ENCODE measurements at regions not wholly inside any gene's neighbourhood (a gene's known extent, or its start where the extent isn't known, plus 50 kb on each side); places are given as distances from the start of the nearest gene placed in this dataset.

DNA sequence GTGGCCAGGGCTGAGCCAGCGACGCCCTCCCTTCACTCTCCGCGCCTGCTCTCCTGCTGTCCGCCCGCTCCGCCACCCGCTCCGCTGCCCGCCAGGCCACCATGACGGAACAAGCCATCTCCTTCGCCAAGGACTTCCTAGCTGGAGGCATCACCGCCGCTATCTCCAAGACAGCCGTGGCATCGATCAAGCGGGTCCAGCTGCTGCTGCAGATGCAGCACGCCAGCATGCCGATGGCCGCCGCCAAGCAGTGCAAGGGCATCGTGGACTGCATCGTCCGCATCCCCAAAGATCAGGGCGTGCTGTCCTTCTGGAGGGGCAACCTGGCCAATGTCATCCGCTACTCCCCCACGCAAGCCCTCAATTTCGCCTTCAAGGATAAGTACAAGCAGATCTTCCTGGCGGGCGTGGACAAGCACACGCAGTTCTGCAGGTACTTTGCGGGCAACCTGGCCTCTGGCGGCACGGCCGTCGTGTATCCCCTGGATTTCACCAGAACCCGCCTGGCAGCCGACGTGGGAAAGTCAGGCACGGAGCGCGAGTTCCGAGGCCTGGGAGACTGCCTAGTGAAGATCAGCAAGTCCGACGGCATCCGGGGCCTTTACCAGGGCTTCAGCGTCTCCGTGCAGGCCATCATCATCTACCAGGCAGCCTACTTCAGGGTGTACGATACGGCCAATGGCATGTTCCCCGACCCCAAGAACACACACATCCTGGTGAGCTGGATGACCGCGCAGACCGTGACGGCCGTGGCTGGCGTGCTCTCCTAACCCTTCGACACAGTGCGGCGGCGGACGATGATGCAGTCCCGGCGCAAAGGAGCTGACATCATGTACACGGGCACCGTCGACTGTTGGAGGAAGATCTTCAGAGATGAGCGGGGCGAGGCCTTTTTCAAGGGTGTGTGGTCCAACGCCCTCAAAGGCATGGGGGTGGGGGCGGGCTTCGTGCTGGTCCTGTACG lies 1130.4 kb upstream of the ACO1 start:
- H2BK120ac ChIP-seq (ENCODE audit: low read depth, low read length, poor library complexity, severe bottlenecking) = no peak overlapping the region
- H3K4ac ChIP-seq (ENCODE audit: low read depth, low read length) = no peak overlapping the region
- no peaks in the 10 kb centered on the region for H3K27me3 ChIP-seq (ENCODE audit: insufficient read depth, low read length)
- H3K14ac ChIP-seq (ENCODE audit: insufficient read depth, low read length) = peak overlapping the region; percentile 34; the same call in 1 of the 2 replicates
- Mint-ChIP-seq H3K9me3 (peaks cover 3 to 11% of the 10 kb centered on the region in 2 experiments; a peak in 3 of 5 replicates), H3K27me3 (ENCODE audit: low read depth) (no peaks in the 10 kb centered on the region; the same call in 1 of the 2 replicates), H3K4me3 (no peak overlapping the region), H3K27ac (no peak overlapping the region), H3K4me1 (peaks cover 0 to 2% of the 10 kb centered on the region in 2 experiments; a peak in 1 of 4 replicates), H3K36me3 (ENCODE audit: insufficient read depth in 1 of 3, low read depth in 3 of 3) (peaks cover 0 to 18% (median 2%) of the 10 kb centered on the region in 3 experiments; a peak in 5 of 7 replicates)
- no peak overlapping the region for H3K56ac ChIP-seq (ENCODE audit: insufficient read length, low read depth, low read length)
- no peak overlapping the region for H3K23ac ChIP-seq (ENCODE audit: insufficient read length, low read depth, low read length)
- no peak overlapping the region for H3K18ac ChIP-seq (ENCODE audit: insufficient read length, low read depth, low read length)
- H3K23me2 ChIP-seq (ENCODE audit: insufficient read length, low read depth, low read length, poor library complexity, severe bottlenecking) = no peaks in the 10 kb centered on the region
- H3K4me1 ChIP-seq (ENCODE audit: insufficient read depth, low read length) = no peaks in the 10 kb centered on the region
- H3K9me3 ChIP-seq (ENCODE audit: control insufficient read depth, low read depth, low read length) = no peaks in the 10 kb centered on the region
- H3K9ac ChIP-seq (ENCODE audit: extremely low read depth, insufficient read length, low read length) = no peak overlapping the region
- no peak overlapping the region for H3T11ph ChIP-seq (ENCODE audit: low read length)
- H4K91ac ChIP-seq (ENCODE audit: insufficient read length, low read depth, low read length) = no peak overlapping the region
- TF ChIP-seq, protein P1, sequence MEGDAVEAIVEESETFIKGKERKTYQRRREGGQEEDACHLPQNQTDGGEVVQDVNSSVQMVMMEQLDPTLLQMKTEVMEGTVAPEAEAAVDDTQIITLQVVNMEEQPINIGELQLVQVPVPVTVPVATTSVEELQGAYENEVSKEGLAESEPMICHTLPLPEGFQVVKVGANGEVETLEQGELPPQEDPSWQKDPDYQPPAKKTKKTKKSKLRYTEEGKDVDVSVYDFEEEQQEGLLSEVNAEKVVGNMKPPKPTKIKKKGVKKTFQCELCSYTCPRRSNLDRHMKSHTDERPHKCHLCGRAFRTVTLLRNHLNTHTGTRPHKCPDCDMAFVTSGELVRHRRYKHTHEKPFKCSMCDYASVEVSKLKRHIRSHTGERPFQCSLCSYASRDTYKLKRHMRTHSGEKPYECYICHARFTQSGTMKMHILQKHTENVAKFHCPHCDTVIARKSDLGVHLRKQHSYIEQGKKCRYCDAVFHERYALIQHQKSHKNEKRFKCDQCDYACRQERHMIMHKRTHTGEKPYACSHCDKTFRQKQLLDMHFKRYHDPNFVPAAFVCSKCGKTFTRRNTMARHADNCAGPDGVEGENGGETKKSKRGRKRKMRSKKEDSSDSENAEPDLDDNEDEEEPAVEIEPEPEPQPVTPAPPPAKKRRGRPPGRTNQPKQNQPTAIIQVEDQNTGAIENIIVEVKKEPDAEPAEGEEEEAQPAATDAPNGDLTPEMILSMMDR (conservative IDR thresholded peaks at IDR 0.05) = no peak
- no peaks in the 10 kb centered on the region for H3K79me2 ChIP-seq (ENCODE audit: insufficient read depth, low read length)
- H2BK12ac ChIP-seq (ENCODE audit: insufficient read length, low read depth, low read length) = no peak overlapping the region
- no peak overlapping the region for H4K8ac ChIP-seq (replicated peaks; ENCODE audit: insufficient read length, low read depth, low read length)
- H3K4me2 ChIP-seq (ENCODE audit: insufficient read depth, insufficient read length, low read length) = no peak overlapping the region
- no peak overlapping the region for H3K27ac ChIP-seq (ENCODE audit: insufficient read length, low read depth, low read length)
- no peak overlapping the region for H4K5ac ChIP-seq (ENCODE audit: insufficient read length, low read depth, low read length)
- DNase-seq = no peak
- H2AFZ ChIP-seq (ENCODE audit: low read length) = no peak overlapping the region
- no peak overlapping the region for H2AK5ac ChIP-seq (ENCODE audit: insufficient read length, low read length)
- no peak overlapping the region for H2BK15ac ChIP-seq (ENCODE audit: low read depth, low read length)
- no peak overlapping the region for H2BK5ac ChIP-seq (ENCODE audit: insufficient read length, low read length)
- H2BK20ac ChIP-seq (ENCODE audit: low read depth, low read length, poor library complexity, severe bottlenecking) = no peak overlapping the region
- H4K20me1 ChIP-seq (ENCODE audit: control insufficient read depth, insufficient read depth, insufficient read length) = no peaks in the 10 kb centered on the region
- WGBS (ENCODE audit: extremely low coverage, insufficient read length, low lambda C conversion rate) = no CpG with 5 or more reads among the region's 73 CpGs
- no peaks in the 10 kb centered on the region for H3K79me1 ChIP-seq (ENCODE audit: insufficient read depth, low read depth, low read length, poor library complexity, severe bottlenecking)

All from H9 (cell line).